ENCODE measurements at regions not wholly inside any gene's neighbourhood (a gene's known extent, or its start where the extent isn't known, plus 50 kb on each side); places are given as distances from the start of the nearest gene placed in this dataset.

- no peaks in the 10 kb centered on the region for H3K9me3 Mint-ChIP-seq
- no peak overlapping the region for H3K4me3 Mint-ChIP-seq
- no peaks in the 10 kb centered on the region for H3K36me3 Mint-ChIP-seq
These were observed 95.5 kb downstream of the RRM1 start for GRCh38 chr11:4190098-4190497.

More at GRCh38 chr11:4190098-4190497, 95.5 kb downstream of the RRM1 start:
- Mint-ChIP-seq H3K27me3 (peaks cover 11% of the 10 kb centered on the region), H3K4me1 (ENCODE audit: unreplicated experiment) (no peaks in the 10 kb centered on the region), H3K27ac (no peak overlapping the region)
- no peak for DNase-seq (ENCODE audit: extremely low spot score, unreplicated experiment)
- TF ChIP-seq, protein P1, sequence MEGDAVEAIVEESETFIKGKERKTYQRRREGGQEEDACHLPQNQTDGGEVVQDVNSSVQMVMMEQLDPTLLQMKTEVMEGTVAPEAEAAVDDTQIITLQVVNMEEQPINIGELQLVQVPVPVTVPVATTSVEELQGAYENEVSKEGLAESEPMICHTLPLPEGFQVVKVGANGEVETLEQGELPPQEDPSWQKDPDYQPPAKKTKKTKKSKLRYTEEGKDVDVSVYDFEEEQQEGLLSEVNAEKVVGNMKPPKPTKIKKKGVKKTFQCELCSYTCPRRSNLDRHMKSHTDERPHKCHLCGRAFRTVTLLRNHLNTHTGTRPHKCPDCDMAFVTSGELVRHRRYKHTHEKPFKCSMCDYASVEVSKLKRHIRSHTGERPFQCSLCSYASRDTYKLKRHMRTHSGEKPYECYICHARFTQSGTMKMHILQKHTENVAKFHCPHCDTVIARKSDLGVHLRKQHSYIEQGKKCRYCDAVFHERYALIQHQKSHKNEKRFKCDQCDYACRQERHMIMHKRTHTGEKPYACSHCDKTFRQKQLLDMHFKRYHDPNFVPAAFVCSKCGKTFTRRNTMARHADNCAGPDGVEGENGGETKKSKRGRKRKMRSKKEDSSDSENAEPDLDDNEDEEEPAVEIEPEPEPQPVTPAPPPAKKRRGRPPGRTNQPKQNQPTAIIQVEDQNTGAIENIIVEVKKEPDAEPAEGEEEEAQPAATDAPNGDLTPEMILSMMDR (conservative IDR thresholded peaks at IDR 0.05), result no peak
